ENCODE measurements at regions not wholly inside any gene's neighbourhood (a gene's known extent, or its start where the extent isn't known, plus 50 kb on each side); places are given as distances from the start of the nearest gene placed in this dataset.

- no peak for DNase-seq (ENCODE audit: low read depth)
Measured at GRCh38 chr1:81574408-81574807, 226.3 kb upstream of the ADGRL2 start.

- DNase-seq (ENCODE audit: low read depth): no peak
Measured at GRCh38 chr1:81573458-81573857, 227.3 kb upstream of the ADGRL2 start.

DNA sequence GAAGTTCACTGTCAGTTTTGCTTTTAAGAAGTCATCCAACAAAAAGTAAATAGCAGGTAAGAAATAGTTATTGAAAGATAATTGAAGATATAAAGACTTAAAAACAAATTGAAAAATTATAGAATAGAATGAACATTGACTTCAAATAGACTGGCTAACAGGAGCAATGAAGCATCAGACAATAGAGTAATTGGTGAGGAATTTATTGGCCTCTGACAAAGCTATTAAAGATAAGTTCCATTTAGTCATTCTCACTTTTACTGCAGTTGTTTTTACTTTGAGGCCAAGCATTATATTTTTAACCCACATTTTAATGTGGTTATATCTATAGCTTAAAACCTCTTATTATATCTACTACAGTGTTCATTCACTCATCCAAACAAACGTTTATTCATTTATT is 228.8 kb upstream of the ADGRL2 start:
- no peak for DNase-seq (ENCODE audit: low read depth)

- no peak for DNase-seq (ENCODE audit: low read depth)
Measured at GRCh38 chr1:81569761-81570160, 231.0 kb upstream of the ADGRL2 start.

- no peak for DNase-seq (ENCODE audit: low read depth)
Measured at GRCh38 chr1:81563632-81564031, 237.1 kb upstream of the ADGRL2 start.

GRCh38 chr1:81562934-81563333 is 237.8 kb upstream of the ADGRL2 start:
- no peak for DNase-seq (ENCODE audit: low read depth)

- DNase-seq (ENCODE audit: low read depth): no peak
Measured at GRCh38 chr1:81560629-81561028, 240.1 kb upstream of the ADGRL2 start.

DNA sequence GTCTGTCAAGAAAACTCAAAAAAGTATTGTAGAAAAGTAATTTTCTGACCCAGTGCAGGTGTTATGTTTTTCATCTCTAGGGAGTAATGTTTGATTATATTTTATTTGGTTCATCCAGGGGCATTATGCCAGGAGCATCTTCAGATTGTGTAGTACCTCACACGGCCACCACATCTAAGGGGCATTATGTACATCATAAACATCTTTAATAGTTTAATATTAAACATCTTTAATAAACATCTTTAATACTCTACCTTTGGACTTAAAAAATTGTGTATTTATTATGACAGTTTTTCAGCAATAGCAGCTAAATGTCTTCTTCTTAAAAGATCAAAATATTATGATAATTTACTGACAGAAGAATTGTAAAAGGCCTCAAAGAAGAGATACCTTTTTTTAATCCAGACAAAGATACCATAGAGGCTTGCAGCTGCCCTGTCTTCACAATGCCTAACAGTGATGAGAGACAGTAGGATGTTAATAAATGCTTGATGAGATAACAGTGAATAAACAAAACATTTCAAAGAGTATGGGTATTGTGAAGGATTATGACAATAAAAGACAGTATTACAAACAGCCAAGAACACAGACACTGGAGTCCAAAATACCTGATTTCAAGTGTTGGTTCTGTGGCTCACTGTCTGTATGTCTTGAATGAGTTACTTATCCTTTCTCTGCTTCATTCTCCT is 240.9 kb upstream of the ADGRL2 start:
- no peak for DNase-seq (ENCODE audit: low read depth)

DNA sequence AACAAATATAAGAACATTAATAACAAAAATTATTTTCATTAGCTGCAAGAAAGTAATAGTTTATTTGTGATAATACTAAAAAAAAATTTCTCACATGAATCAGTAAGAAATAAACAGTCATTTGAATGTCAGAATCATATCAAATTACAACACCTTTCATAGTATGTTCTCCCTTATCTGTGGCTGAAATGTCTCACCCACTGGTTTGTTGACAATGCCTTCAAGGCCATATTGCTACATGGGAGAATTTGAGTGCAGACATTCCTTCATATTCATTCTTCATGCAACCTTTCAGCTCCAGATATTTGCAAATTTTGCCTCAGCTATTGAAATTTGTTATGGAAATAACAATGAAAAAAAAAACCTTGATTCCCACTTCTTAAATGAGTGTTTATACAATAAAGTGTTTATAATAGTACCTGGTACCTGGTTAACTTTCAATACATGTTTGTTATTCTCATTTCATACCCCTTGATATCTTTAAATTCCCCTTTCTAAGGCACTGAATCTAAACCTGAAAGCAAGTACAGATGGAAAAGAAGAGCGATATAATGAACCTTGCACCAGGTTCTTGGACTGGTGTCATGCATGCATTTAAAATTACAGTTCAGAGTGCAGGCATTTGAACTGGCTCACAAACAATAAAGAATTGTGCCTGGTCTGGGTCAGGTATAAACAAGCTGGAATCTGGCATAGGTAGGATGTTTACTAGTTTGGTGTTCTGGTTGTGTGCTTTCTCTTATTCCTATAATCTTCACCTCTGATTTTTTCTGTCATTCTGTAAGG is 242.2 kb upstream of the ADGRL2 start:
- no peak for DNase-seq (ENCODE audit: low read depth)

- no peak for DNase-seq (ENCODE audit: low read depth)
Measured at GRCh38 chr1:81556968-81557367, 243.8 kb upstream of the ADGRL2 start.

DNA sequence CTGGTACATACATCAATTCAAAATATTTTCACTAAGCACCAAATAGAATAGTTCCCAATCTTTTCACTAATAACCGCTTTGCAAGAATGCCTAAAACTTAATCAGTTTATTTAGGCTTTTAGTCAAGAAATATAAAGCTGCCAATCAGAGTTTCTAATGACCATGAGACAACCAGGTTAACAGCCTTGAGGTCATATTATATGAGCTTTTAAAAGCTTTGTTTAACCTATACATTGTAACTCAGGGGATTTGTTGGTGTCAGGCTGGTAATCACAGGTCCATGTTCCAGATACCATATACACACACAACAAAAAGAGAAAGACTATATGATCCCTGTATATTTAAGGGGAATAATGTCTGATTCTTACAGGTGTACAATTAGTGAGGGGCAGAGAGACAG is 246.2 kb upstream of the ADGRL2 start:
- no peak for DNase-seq (ENCODE audit: low read depth)

GRCh38 chr1:81554108-81554507 is 246.6 kb upstream of the ADGRL2 start:
- no peak for DNase-seq (ENCODE audit: low read depth)

GRCh38 chr1:81553503-81553902 is 247.2 kb upstream of the ADGRL2 start:
- DNase-seq (ENCODE audit: low read depth): no peak

- no peak for DNase-seq (ENCODE audit: low read depth)
Measured at GRCh38 chr1:81551946-81552345, 248.8 kb upstream of the ADGRL2 start.

- no peak for DNase-seq (ENCODE audit: low read depth)
Measured at GRCh38 chr1:81550753-81551152, 250.0 kb upstream of the ADGRL2 start.

- no peak for DNase-seq (ENCODE audit: low read depth)
Measured at GRCh38 chr1:81549588-81550127, 251.1 kb upstream of the ADGRL2 start.

DNA sequence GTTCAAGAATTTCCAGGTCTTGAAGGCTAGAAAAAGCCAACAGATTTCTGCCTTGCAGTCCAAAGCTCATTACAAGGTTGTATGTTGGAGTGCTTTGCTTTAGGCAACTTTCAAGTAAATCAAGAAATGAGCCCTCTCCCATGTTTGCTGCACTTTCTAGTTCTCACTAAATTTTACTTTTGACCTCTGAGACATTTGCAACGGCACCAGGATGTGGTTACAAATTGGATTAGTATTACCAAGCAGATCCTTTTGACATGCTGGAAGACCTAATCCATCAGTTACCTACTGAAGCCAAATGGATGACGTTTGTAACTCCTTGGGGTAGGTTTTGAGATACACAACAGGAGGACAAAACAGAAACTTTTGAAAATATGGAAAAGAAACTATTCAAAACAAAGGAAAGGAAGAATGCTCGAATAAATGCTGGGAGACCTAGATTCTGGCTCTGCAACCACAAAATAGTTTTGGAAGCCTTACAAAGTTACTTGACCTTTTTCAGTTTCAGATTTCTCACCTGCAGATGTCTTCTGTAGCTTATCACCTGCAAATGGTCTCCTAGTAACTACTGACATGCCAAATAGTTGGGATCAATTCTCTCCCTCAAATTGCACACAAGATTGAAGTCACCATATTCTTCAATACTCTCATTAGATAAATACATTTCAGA is 251.7 kb upstream of the ADGRL2 start:
- no peak for DNase-seq (ENCODE audit: low read depth)

DNA sequence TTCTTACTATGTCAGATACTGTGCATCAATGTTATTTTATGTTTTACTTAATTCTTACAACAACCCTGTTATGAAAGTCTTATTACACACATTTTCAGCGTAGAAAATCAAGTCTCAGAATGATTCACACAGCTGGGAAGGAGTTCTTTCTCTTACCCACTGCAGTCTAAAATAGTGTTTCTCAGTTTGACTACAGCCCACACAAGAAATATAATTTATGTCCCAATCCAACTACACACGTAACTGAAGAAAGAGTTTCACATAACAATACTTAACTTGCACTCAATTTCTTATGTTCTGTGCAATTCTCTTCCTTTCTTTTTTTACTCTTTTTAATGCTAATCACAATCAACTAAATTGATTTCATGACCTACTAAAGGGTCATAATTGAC is 252.8 kb upstream of the ADGRL2 start:
- no peak for DNase-seq (ENCODE audit: low read depth)

DNA sequence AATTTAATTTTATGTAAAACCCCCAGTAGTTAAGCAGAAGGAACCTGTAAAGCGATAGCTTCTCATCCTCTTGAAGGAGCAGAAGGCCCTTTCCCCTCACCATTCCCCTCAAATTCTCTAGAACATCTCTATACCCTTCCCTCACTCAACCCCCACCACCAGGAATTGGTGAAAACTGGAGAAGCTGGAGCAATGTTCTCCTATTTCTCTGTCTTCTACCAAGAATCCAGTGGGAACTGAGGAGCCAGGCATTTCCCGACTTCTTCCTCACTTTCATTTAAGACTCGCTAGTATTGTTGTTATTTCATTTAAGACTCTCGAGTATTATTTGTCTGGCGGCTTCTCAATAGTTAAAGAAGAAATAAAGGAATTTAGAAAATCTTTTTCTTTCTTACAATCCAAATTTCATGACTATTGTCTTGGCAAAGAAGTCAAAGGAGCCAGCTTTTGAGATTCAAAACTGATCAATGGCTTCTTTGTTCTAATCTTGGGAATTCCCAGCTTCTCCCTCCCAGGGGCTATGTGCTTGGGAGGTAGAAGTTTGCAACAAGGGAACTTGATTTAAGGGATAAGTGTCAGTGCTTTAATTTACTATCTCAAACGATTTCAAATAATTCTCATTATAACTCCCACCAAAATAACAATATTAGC is 253.3 kb upstream of the ADGRL2 start:
- no peak for DNase-seq (ENCODE audit: low read depth)

- DNase-seq (ENCODE audit: low read depth): no peak
Measured at GRCh38 chr1:81545734-81546133, 255.0 kb upstream of the ADGRL2 start.

GRCh38 chr1:81543764-81544163 is 257.0 kb upstream of the ADGRL2 start:
- DNase-seq (ENCODE audit: low read depth): no peak

DNA sequence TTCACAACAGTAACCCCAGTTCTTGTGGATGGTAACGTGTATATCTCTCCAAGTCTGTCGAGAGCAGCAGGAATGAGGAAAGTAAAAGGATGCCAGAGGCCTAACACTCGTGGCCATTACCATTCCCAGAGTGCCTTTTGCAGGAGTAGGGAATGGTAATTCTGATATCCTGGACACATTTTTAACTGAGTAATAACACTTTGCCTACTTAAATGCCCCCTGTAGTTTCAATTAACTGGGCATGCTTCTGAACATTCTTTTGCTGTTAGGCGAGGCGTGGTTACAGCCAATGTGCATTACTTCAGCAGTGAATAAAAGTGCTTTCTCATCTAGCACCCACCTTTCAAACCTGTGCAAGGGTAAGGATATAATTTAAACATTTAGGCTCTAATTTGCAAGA is 258.5 kb upstream of the ADGRL2 start:
- DNase-seq (ENCODE audit: low read depth): no peak

Measured in activated T-cell treated with anti-CD3 and anti-CD28 coated beads for 48 hours (primary cell).